OCI-LY3 (cell line): ENCODE measurements at regions not wholly inside any gene's neighbourhood (a gene's known extent, or its start where the extent isn't known, plus 50 kb on each side); places are given as distances from the start of the nearest gene placed in this dataset.
"Not testable (repeated sequence)": the region's sequence is repeated elsewhere in the genome, so short reads cannot be mapped to it uniquely, and the experiment has no call there.

Source experiments
- H2AFZ ChIP-seq: fragments of 200-600, 300-600 bp; shearing (Covaris generic); 2 replicates; pipeline ENCODE4 v1.6.0; 2014; ENCODE audit warnings: antibody characterized with exemption, low read depth, low read length
- H3K27ac ChIP-seq: fragments of 200-600, 300-600 bp; sonication (generic); 2 replicates; pipeline ENCODE4 v1.5.1; 2014; ENCODE audit warnings: mild to moderate bottlenecking, low read length, moderate library complexity, mixed read lengths
- H3K27me3 ChIP-seq: fragments of 200-600, 300-600 bp; sonication (generic); 2 replicates; pipeline ENCODE4 v1.6.1; 2014; ENCODE audit warnings: low read depth, low read length, mixed read lengths
- H3K36me3 ChIP-seq: fragments of 200-600, 300-600 bp; sonication (generic); replicated peaks from 2 replicates; pipeline ENCODE3; 2014; ENCODE audit warnings: low read depth, low read length, mixed read lengths
- H3K4me1 ChIP-seq: fragments of 300-600, 200-600 bp; sonication (generic); 2 replicates; pipeline ENCODE4 v1.6.1; 2014; ENCODE audit warnings: low read length, mixed read lengths
- H3K4me2 ChIP-seq: fragments of 200-600, 300-600 bp; sonication (generic); 2 replicates; pipeline ENCODE4 v1.6.1; 2014; ENCODE audit warnings: low read length, mixed read lengths
- H3K4me3 ChIP-seq: fragments of 300-600, 200-600 bp; sonication (generic); 2 replicates; pipeline ENCODE4 v1.5.1; 2014; ENCODE audit warnings: antibody characterized with exemption, mild to moderate bottlenecking, low read length, moderate library complexity
- H3K79me2 ChIP-seq: fragments of 300-600, 200-600 bp; shearing (Covaris generic); 2 replicates; pipeline ENCODE4 v1.6.1; 2014; ENCODE audit warnings: mild to moderate bottlenecking, low read length, mixed read lengths
- H3K9ac ChIP-seq: fragments of 300-600, 200-600 bp; shearing (Covaris generic); 2 replicates; pipeline ENCODE4 v1.6.0; 2014; ENCODE audit warnings: mild to moderate bottlenecking, low read length, moderate library complexity
- H3K9me3 ChIP-seq: fragments of 200-600, 300-600 bp; shearing (Covaris generic); 2 replicates; pipeline ENCODE4 v1.6.1; 2014; ENCODE audit warnings: low read length, mixed read lengths; ENCODE audit not compliant: insufficient read depth
- H4K20me1 ChIP-seq: fragments of 200-600, 300-600 bp; sonication (generic); 2 replicates; pipeline ENCODE4 v1.6.1; 2016; ENCODE audit warnings: low read length, mixed read lengths; ENCODE audit not compliant: insufficient read depth
- EZH2phosphoT487 ChIP-seq: fragments of 200-600 bp; shearing (Covaris generic); IDR thresholded peaks from 2 replicates; pipeline ENCODE4 v1.6.1; 2018; ENCODE audit warnings: antibody characterized with exemption, mixed run types, low read depth
- TF ChIP-seq, protein P1 (sequence below): fragments of 200-600, 300-600 bp; sonication (generic); IDR thresholded peaks from 2 replicates; pipeline ENCODE4 v1.5.1; 2014; ENCODE audit warnings: antibody characterized with exemption, low read length, low read depth

DNA sequence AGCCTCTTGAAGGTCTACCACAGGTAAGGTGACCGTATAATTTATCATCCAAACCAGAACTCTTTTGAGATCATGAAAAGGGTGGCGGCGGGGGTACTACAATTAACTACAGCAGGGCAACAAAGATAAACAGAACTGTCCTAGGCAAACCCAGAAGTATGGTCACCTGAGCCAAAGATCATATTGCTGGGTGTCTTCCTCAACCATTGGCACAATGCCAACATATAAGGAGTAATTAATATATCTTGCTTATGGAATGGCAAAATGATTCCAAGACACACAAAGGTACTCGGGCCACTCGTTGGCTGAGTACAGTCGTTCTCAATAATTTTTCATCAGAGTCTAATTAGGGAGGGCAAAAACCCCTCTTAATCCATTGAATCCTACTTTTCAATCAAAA lies 273.3 kb downstream of the QDPR start:
- Histone ChIP-seq H3K4me3 (no peak overlapping the region), H3K9me3 (no peaks in the 10 kb centered on the region), H3K36me3 (no peaks in the 10 kb centered on the region), H3K4me1 (no peaks in the 10 kb centered on the region), H3K27ac (no peak overlapping the region), H3K4me2 (no peak overlapping the region), H2AFZ (no peak overlapping the region), H3K9ac (no peak overlapping the region), H3K27me3 (no peaks in the 10 kb centered on the region), H3K79me2 (no peaks in the 10 kb centered on the region), H4K20me1 (no peaks in the 10 kb centered on the region)
- no peak for TF ChIP-seq EZH2phosphoT487
- TF ChIP-seq, protein P1, sequence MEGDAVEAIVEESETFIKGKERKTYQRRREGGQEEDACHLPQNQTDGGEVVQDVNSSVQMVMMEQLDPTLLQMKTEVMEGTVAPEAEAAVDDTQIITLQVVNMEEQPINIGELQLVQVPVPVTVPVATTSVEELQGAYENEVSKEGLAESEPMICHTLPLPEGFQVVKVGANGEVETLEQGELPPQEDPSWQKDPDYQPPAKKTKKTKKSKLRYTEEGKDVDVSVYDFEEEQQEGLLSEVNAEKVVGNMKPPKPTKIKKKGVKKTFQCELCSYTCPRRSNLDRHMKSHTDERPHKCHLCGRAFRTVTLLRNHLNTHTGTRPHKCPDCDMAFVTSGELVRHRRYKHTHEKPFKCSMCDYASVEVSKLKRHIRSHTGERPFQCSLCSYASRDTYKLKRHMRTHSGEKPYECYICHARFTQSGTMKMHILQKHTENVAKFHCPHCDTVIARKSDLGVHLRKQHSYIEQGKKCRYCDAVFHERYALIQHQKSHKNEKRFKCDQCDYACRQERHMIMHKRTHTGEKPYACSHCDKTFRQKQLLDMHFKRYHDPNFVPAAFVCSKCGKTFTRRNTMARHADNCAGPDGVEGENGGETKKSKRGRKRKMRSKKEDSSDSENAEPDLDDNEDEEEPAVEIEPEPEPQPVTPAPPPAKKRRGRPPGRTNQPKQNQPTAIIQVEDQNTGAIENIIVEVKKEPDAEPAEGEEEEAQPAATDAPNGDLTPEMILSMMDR: no peak

GRCh38 chr4:17236686-17237085 lies 275.2 kb downstream of the QDPR start:
- Histone ChIP-seq H3K9me3 (no peaks in the 10 kb centered on the region), H3K36me3 (no peaks in the 10 kb centered on the region), H3K27me3 (no peaks in the 10 kb centered on the region), H4K20me1 (no peaks in the 10 kb centered on the region), H3K4me2 (no peak overlapping the region), H2AFZ (no peak overlapping the region), H3K27ac (no peak overlapping the region), H3K9ac (no peak overlapping the region), H3K4me3 (no peak overlapping the region), H3K79me2 (no peaks in the 10 kb centered on the region), H3K4me1 (no peaks in the 10 kb centered on the region)
- TF ChIP-seq, protein P1: no peak
- no peak for TF ChIP-seq EZH2phosphoT487

DNA sequence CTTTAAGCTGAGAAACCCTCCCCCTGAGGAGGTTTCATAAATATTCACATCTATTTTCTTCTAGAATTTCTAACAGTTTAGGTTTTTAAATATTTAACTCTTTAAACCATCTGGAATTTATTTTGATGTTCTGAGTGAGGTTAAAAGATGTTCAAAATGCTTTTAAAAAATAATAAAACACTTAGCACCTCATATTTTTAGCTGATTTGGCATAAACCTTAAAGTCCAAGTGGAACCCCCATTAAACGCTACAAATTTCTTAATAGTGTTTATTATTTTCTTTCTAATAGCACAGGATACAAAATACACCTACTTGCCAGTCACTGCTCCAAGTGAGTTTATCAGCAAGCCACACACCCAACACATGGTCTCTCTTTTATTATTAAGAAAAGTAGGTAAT lies 277.2 kb downstream of the QDPR start:
- Histone ChIP-seq H3K9me3 (no peaks in the 10 kb centered on the region), H2AFZ (no peak overlapping the region), H4K20me1 (no peaks in the 10 kb centered on the region), H3K36me3 (no peaks in the 10 kb centered on the region), H3K9ac (no peak overlapping the region), H3K4me3 (no peak overlapping the region), H3K27ac (no peak overlapping the region), H3K4me2 (no peak overlapping the region), H3K27me3 (no peaks in the 10 kb centered on the region), H3K4me1 (no peaks in the 10 kb centered on the region), H3K79me2 (no peaks in the 10 kb centered on the region)
- TF ChIP-seq, protein P1: no peak
- no peak for TF ChIP-seq EZH2phosphoT487

DNA sequence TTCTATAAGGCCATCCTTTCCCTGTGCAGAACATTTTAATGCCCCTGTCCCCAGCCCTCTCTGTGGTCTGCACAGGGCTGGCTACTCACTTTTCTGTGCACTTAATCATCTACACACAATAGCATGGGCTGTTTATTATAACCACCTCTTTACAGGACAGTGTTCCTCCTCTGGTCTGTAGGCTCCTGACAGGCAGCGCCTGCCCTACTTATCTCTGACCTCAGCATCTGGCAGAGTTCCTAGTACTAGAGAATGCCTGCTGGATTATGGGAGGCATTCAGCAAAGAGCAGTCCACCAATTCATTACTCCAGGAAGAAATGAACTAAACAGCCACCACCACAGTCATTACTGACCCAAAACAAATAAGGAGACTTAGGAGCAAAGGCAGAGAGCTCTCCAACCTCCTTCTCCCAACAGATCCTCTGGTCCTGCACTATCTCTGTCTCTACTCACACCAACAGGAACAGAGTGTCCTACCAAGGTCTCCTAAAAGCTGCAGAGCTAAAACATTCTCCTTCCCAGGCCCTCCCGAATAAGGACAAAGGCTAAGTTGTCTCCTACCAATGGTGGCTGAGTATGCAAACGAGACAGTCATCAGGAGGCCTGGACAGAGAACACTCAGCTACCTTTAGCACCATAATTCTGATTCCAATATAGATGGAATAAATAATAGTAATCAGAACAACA lies 279.2 kb downstream of the QDPR start:
- Histone ChIP-seq H3K36me3 (no peaks in the 10 kb centered on the region), H3K79me2 (no peaks in the 10 kb centered on the region), H3K4me2 (no peak overlapping the region), H3K4me3 (no peak overlapping the region), H2AFZ (no peak overlapping the region), H3K9me3 (no peaks in the 10 kb centered on the region), H3K4me1 (no peaks in the 10 kb centered on the region), H3K27ac (no peak overlapping the region), H4K20me1 (no peaks in the 10 kb centered on the region), H3K9ac (no peak overlapping the region), H3K27me3 (no peaks in the 10 kb centered on the region)
- no peak for TF ChIP-seq EZH2phosphoT487
- TF ChIP-seq, protein P1: no peak

GRCh38 chr4:17231880-17232475 lies 279.9 kb downstream of the QDPR start:
- H4K20me1 ChIP-seq, H3K36me3 ChIP-seq, H3K9ac ChIP-seq, H3K4me1 ChIP-seq, H3K27me3 ChIP-seq, H3K4me3 ChIP-seq, H2AFZ ChIP-seq, H3K9me3 ChIP-seq, H3K4me2 ChIP-seq, H3K79me2 ChIP-seq, H3K27ac ChIP-seq: not testable (repeated sequence)
